Astrocyte (in vitro differentiated cells and primary cell): ENCODE measurements at regions not wholly inside any gene's neighbourhood (a gene's known extent, or its start where the extent isn't known, plus 50 kb on each side); places are given as distances from the start of the nearest gene placed in this dataset.

Experiments used
- DNase-seq: peaks from one replicate; pipeline ENCODE4 v3.0.0-alpha.2; 2010; ENCODE audit warnings: low read depth
- FAIRE-seq: peaks from 2 replicates; lab custom pipeline; 2011; peaks lifted over from hg19 to GRCh38; lab: Jason Lieb, UNC
- H2AFZ ChIP-seq: 2 replicates; pipeline ENCODE4 v1.6.0; 2012; ENCODE audit warnings: low read depth, low read length, inconsistent platforms
- H3K27ac ChIP-seq: 2 replicates; pipeline ENCODE4 v1.5.1; 2011; ENCODE audit warnings: low read depth, low read length, inconsistent platforms
- H3K27me3 ChIP-seq: 2 replicates; pipeline ENCODE4 v1.6.0; 2011; ENCODE audit warnings: low read length, inconsistent platforms; ENCODE audit not compliant: insufficient read depth
- H3K36me3 ChIP-seq: 2 replicates; pipeline ENCODE4 v1.5.1; 2011; ENCODE audit warnings: low read length, inconsistent platforms; ENCODE audit not compliant: insufficient read depth
- H3K4me1 ChIP-seq: 2 replicates; pipeline ENCODE4 v1.5.1; 2011; ENCODE audit warnings: low read length, inconsistent platforms; ENCODE audit not compliant: insufficient read depth
- H3K4me2 ChIP-seq: 2 replicates; pipeline ENCODE4 v1.6.0; 2012; ENCODE audit warnings: low read length, inconsistent platforms
- H3K4me3 ChIP-seq: 2 replicates; pipeline ENCODE4 v1.5.1; 2011; ENCODE audit warnings: low read depth, mild to moderate bottlenecking, low read length, inconsistent platforms; ENCODE audit not compliant: insufficient read depth
- H3K79me2 ChIP-seq: 2 replicates; pipeline ENCODE4 v1.6.0; 2012; ENCODE audit warnings: mild to moderate bottlenecking, low read length, inconsistent platforms; ENCODE audit not compliant: insufficient read depth
- H3K9ac ChIP-seq: 2 replicates; pipeline ENCODE4 v1.6.0; 2012; ENCODE audit warnings: mild to moderate bottlenecking, low read length, inconsistent platforms
- H3K9me3 ChIP-seq: 2 replicates; pipeline ENCODE4 v1.5.1; 2012; ENCODE audit warnings: low read depth, mild to moderate bottlenecking, low read length, inconsistent platforms; ENCODE audit not compliant: insufficient read depth
- H4K20me1 ChIP-seq: 2 replicates; pipeline ENCODE4 v1.6.0; 2012; ENCODE audit warnings: low read length, inconsistent platforms; ENCODE audit not compliant: insufficient read depth
- H3K27ac Mint-ChIP-seq: one replicate; pipeline ENCODE4 v1.8.0; 2021; ENCODE audit warnings: mild to moderate bottlenecking, mixed read lengths; ENCODE audit not compliant: unreplicated experiment
- H3K27me3 Mint-ChIP-seq: one replicate; pipeline ENCODE4 v1.8.0; 2021; ENCODE audit warnings: low read depth, mixed read lengths; ENCODE audit not compliant: unreplicated experiment
- H3K36me3 Mint-ChIP-seq: one replicate; pipeline ENCODE4 v1.8.0; 2021; ENCODE audit warnings: low read depth, mixed read lengths; ENCODE audit not compliant: unreplicated experiment
- H3K4me1 Mint-ChIP-seq: one replicate; pipeline ENCODE4 v1.8.0; 2021; ENCODE audit warnings: low read depth, mixed read lengths; ENCODE audit not compliant: unreplicated experiment
- H3K4me3 Mint-ChIP-seq: one replicate; pipeline ENCODE4 v1.8.0; 2021; ENCODE audit warnings: mild to moderate bottlenecking, moderate library complexity, mixed read lengths; ENCODE audit not compliant: unreplicated experiment
- H3K9me3 Mint-ChIP-seq: one replicate; pipeline ENCODE4 v1.8.0; 2021; ENCODE audit warnings: mild to moderate bottlenecking, mixed read lengths; ENCODE audit not compliant: unreplicated experiment
- EZH2 ChIP-seq: IDR thresholded peaks from 2 replicates; pipeline ENCODE4 v1.6.1; 2012; ENCODE audit warnings: mild to moderate bottlenecking, low read length, inconsistent platforms; ENCODE audit not compliant: insufficient read depth
- TF ChIP-seq, protein P1 (sequence below): IDR thresholded peaks from 2 replicates; pipeline ENCODE4 v1.5.1; 2011; ENCODE audit warnings: low read depth, mild to moderate bottlenecking, inconsistent platforms, low read length, moderate library complexity; ENCODE audit not compliant: insufficient read depth

DNA sequence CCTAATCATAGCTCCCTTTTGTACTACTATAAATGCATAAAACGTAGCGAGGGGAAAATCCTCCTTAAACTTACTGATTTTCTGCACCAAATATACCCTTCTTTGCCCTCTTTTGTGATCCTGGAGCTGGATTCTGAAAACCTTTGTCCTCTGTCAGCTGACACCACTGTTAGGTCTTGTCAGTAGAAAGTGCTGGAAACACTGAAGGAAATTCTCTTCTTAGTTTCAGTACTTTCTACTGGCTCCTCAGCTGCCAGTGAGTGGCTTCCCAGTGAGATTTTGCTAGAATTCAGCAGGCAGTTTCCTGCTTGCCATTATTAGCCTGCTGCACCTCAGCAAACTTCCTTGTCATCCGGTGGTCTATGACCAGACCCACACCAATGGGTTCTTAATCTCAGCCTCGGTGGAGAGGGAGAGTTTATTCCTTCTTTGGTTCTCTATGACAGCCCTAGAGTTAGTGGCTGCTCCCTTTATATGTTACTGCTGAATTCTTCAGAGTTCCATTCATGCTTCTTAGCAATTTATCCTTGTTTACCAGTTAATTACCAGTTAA is 476.2 kb downstream of the FSCB start:
- no peak overlapping the region for H3K27ac Mint-ChIP-seq
- no peaks in the 10 kb centered on the region for H3K27me3 Mint-ChIP-seq
- Histone ChIP-seq H3K4me3 (no peak overlapping the region), H3K9ac (no peak overlapping the region), H2AFZ (no peak overlapping the region), H3K79me2 (no peaks in the 10 kb centered on the region), H3K27ac (no peak overlapping the region), H3K4me2 (no peak overlapping the region), H4K20me1 (no peaks in the 10 kb centered on the region), H3K9me3 (no peaks in the 10 kb centered on the region), H3K36me3 (no peaks in the 10 kb centered on the region), H3K27me3 (no peaks in the 10 kb centered on the region), H3K4me1 (no peaks in the 10 kb centered on the region)
- H3K4me1 Mint-ChIP-seq, result no peaks in the 10 kb centered on the region
- H3K36me3 Mint-ChIP-seq, result no peaks in the 10 kb centered on the region
- H3K9me3 Mint-ChIP-seq, result no peaks in the 10 kb centered on the region
- no peak for TF ChIP-seq EZH2
- TF ChIP-seq, protein P1, sequence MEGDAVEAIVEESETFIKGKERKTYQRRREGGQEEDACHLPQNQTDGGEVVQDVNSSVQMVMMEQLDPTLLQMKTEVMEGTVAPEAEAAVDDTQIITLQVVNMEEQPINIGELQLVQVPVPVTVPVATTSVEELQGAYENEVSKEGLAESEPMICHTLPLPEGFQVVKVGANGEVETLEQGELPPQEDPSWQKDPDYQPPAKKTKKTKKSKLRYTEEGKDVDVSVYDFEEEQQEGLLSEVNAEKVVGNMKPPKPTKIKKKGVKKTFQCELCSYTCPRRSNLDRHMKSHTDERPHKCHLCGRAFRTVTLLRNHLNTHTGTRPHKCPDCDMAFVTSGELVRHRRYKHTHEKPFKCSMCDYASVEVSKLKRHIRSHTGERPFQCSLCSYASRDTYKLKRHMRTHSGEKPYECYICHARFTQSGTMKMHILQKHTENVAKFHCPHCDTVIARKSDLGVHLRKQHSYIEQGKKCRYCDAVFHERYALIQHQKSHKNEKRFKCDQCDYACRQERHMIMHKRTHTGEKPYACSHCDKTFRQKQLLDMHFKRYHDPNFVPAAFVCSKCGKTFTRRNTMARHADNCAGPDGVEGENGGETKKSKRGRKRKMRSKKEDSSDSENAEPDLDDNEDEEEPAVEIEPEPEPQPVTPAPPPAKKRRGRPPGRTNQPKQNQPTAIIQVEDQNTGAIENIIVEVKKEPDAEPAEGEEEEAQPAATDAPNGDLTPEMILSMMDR, result no peak
- FAIRE-seq (no peak), DNase-seq (no peak)
- no peak overlapping the region for H3K4me3 Mint-ChIP-seq

DNA sequence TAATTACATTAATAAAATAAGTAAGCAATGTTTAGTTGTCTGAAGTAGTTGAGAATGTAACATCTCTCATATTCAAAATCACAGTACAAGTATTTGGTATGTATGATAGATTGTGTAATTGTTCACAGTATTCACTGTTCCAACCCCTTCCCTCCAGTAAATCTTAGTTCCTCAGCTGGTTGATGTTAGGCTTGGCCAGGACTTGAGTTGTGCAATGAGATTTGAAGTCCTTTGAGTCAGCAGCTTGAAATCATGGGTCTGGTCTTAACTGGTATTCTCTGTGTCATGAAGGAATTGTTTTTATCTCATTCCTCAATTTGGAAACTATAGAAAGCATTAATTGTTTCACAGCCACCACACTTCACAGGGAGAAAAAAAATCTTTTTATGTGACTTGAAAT is 477.1 kb downstream of the FSCB start:
- H3K36me3 ChIP-seq, result no peaks in the 10 kb centered on the region
- FAIRE-seq (no peak), DNase-seq (no peak)
- no peak overlapping the region for H2AFZ ChIP-seq
- H3K27me3 ChIP-seq, result no peaks in the 10 kb centered on the region
- no peak overlapping the region for H3K27ac ChIP-seq
- H3K9ac ChIP-seq, result no peak overlapping the region
- H3K79me2 ChIP-seq, result no peaks in the 10 kb centered on the region
- Mint-ChIP-seq H3K4me1 (no peaks in the 10 kb centered on the region), H3K4me3 (no peak overlapping the region), H3K36me3 (no peaks in the 10 kb centered on the region), H3K9me3 (no peaks in the 10 kb centered on the region), H3K27me3 (no peaks in the 10 kb centered on the region), H3K27ac (no peak overlapping the region)
- H4K20me1 ChIP-seq, result no peaks in the 10 kb centered on the region
- TF ChIP-seq EZH2, result no peak
- TF ChIP-seq, protein P1, result no peak
- H3K4me3 ChIP-seq, result no peak overlapping the region
- H3K9me3 ChIP-seq, result no peaks in the 10 kb centered on the region
- H3K4me2 ChIP-seq, result no peak overlapping the region
- no peaks in the 10 kb centered on the region for H3K4me1 ChIP-seq

DNA sequence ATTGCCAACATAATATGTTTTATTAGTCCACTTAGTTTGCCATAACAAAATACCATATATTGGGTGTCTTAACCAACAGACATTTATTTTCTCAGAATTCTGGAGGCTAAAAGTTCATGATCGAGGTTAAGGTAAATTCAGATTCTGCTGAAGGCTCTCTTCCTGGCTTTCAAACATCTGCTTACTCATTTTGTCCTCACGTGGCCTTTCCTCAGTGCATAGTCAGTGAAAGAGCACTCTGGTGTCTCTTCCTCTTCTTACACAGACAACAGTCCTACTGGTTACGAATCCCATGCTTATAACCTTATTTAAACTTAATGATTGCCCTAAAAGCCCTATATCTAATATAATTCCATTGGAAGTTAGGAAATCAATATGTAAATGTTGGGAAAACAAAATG is 479.7 kb downstream of the FSCB start:
- FAIRE-seq, result no peak
- no peak overlapping the region for H3K4me3 Mint-ChIP-seq

More for the DNA sequence above, 479.7 kb downstream of the FSCB start:
- Histone ChIP-seq H2AFZ (no peak overlapping the region), H3K27ac (no peak overlapping the region), H3K27me3 (no peaks in the 10 kb centered on the region), H3K4me1 (no peaks in the 10 kb centered on the region), H3K79me2 (no peaks in the 10 kb centered on the region), H3K36me3 (no peaks in the 10 kb centered on the region), H3K9ac (no peak overlapping the region), H3K4me2 (no peak overlapping the region), H3K9me3 (no peaks in the 10 kb centered on the region), H3K4me3 (no peak overlapping the region), H4K20me1 (no peaks in the 10 kb centered on the region)
- no peaks in the 10 kb centered on the region for H3K27me3 Mint-ChIP-seq
- no peak overlapping the region for H3K27ac Mint-ChIP-seq
- H3K4me1 Mint-ChIP-seq, result no peaks in the 10 kb centered on the region
- H3K36me3 Mint-ChIP-seq, result no peaks in the 10 kb centered on the region
- peaks cover 2% of the 10 kb centered on the region for H3K9me3 Mint-ChIP-seq
- no peak for DNase-seq
- TF ChIP-seq, protein P1, result no peak
- TF ChIP-seq EZH2, result no peak
